ENCODE measurements at regions not wholly inside any gene's neighbourhood (a gene's known extent, or its start where the extent isn't known, plus 50 kb on each side); places are given as distances from the start of the nearest gene placed in this dataset.

- TF ChIP-seq POLR2AphosphoS5 (IDR thresholded peaks at IDR 0.05) (no peak), CTCF (IDR thresholded peaks at IDR 0.05) (no peak), EP300 (IDR thresholded peaks at IDR 0.05) (no peak), POLR2A (IDR thresholded peaks at IDR 0.05) (no peak)
Observed at GRCh38 chr6:97572943-97573342, 289.9 kb upstream of the MMS22L start.

DNA sequence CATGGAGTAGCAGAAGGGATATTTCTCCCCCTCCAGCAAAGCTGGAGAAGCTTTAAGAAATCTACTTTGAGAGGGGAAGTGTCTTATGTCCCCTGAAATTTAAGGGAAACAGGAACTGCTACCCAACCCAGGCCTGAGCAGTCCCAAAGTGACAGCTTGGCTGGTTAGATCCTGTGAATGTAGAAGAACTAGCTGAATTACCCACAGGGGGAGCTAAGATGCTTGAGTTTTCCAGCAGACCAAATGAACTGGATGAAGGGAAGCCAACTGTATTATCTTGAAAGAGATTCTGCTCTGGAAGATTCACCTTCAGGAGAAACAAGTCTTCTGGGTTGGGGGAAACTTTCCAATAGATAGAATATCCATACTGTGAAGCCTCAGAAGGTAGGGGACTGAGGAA, 303.3 kb upstream of the MMS22L start:
- Histone ChIP-seq H3K36me3 (no peaks in the 10 kb centered on the region), H3K27ac (no peak overlapping the region), H3K4me3 (no peak overlapping the region), H3K4me1 (no peaks in the 10 kb centered on the region), H3K27me3 (no peaks in the 10 kb centered on the region), H3K9me3 (no peaks in the 10 kb centered on the region)
- TF ChIP-seq CTCF (IDR thresholded peaks at IDR 0.05) (no peak), POLR2A (IDR thresholded peaks at IDR 0.05) (no peak), POLR2AphosphoS5 (IDR thresholded peaks at IDR 0.05) (no peak), EP300 (IDR thresholded peaks at IDR 0.05) (no peak)
- no peak for DNase-seq (ENCODE audit: low spot score in 2 of 2)

More at GRCh38 chr6:97572943-97573342, 289.9 kb upstream of the MMS22L start:
- no peak for DNase-seq (ENCODE audit: low spot score in 2 of 2)
- no peak overlapping the region for H3K27ac ChIP-seq
- no peak overlapping the region for H3K4me3 ChIP-seq
- H3K36me3 ChIP-seq: no peaks in the 10 kb centered on the region
- H3K9me3 ChIP-seq: no peaks in the 10 kb centered on the region
- no peaks in the 10 kb centered on the region for H3K27me3 ChIP-seq
- no peaks in the 10 kb centered on the region for H3K4me1 ChIP-seq
- WGBS: 66% methylated on average over 1 of the region's 1 CpG

- Histone ChIP-seq H3K4me3 (no peak overlapping the region), H3K9me3 (no peaks in the 10 kb centered on the region), H3K27me3 (no peaks in the 10 kb centered on the region), H3K4me1 (no peaks in the 10 kb centered on the region), H3K36me3 (no peaks in the 10 kb centered on the region), H3K27ac (no peak overlapping the region)
- no peak for DNase-seq (ENCODE audit: low spot score in 2 of 2)
- 62% methylated on average over 4 of the region's 6 CpGs for WGBS
- TF ChIP-seq CTCF (IDR thresholded peaks at IDR 0.05): no peak
- no peak for TF ChIP-seq EP300 (IDR thresholded peaks at IDR 0.05)
- no peak for TF ChIP-seq POLR2AphosphoS5 (IDR thresholded peaks at IDR 0.05)
- no peak for TF ChIP-seq POLR2A (IDR thresholded peaks at IDR 0.05)
Observed at GRCh38 chr6:97591955-97592354, 308.9 kb upstream of the MMS22L start.

GRCh38 chr6:97594844-97595243, 311.8 kb upstream of the MMS22L start:
- 76% methylated on average over 3 of the region's 3 CpGs for WGBS
- H3K27ac ChIP-seq: no peak overlapping the region
- no peaks in the 10 kb centered on the region for H3K36me3 ChIP-seq
- TF ChIP-seq POLR2AphosphoS5 (IDR thresholded peaks at IDR 0.05) (no peak), POLR2A (IDR thresholded peaks at IDR 0.05) (no peak), EP300 (IDR thresholded peaks at IDR 0.05) (no peak), CTCF (IDR thresholded peaks at IDR 0.05) (no peak)
- H3K4me3 ChIP-seq: no peak overlapping the region
- no peaks in the 10 kb centered on the region for H3K4me1 ChIP-seq
- no peak for DNase-seq (ENCODE audit: low spot score in 2 of 2)
- H3K9me3 ChIP-seq: no peaks in the 10 kb centered on the region
- no peaks in the 10 kb centered on the region for H3K27me3 ChIP-seq

GRCh38 chr6:97621111-97621510, 338.1 kb upstream of the MMS22L start:
- Histone ChIP-seq H3K27me3 (no peaks in the 10 kb centered on the region), H3K4me3 (no peak overlapping the region), H3K4me1 (no peaks in the 10 kb centered on the region), H3K27ac (no peak overlapping the region), H3K9me3 (no peaks in the 10 kb centered on the region), H3K36me3 (no peaks in the 10 kb centered on the region)
- no peak for DNase-seq (ENCODE audit: low spot score in 2 of 2)
- TF ChIP-seq POLR2A (IDR thresholded peaks at IDR 0.05) (no peak), EP300 (IDR thresholded peaks at IDR 0.05) (no peak), CTCF (IDR thresholded peaks at IDR 0.05) (no peak), POLR2AphosphoS5 (IDR thresholded peaks at IDR 0.05) (no peak)
